ENCODE measurements at regions not wholly inside any gene's neighbourhood (a gene's known extent, or its start where the extent isn't known, plus 50 kb on each side); places are given as distances from the start of the nearest gene placed in this dataset.

DNA sequence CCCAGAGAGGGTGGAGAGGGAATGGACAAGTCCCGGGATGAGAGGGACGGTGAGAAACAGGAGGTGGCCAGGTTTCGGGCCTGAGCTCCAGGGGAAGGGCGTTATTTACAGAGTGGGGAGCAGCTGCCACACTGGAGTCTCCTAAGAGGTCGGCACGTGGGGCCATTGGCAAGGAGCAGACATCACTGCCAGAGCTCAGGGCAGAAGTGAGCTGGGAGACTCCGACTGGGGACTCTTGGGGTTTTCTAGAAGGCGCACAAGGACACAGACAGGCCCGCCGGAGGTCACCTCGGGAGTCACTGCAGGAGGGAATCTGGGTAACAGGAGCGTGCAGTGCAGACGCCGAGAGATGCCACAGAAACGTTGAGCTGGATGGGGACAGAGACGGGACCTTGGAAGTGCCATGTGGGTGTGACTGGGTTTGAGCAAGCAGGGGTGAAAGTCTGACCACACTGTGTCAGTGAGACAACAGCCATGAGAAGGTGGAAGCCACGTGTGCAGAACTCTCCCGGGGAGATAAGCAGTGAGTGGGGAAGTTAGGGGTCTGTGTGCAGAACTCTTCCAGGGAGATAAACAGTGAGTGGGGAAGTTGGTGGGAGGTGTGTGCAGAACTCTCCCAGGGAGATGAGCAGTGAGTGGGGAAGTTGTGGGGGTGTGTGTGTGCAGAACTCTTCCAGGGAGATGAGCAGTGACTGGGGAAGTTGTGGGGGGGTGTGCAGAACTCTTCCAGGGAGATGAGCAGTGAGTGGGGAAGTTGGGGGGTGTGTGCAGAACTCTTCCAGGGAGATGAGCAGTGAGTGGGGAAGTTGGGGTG is 187.5 kb downstream of the SHANK2 start:
- TF ChIP-seq, protein P1, sequence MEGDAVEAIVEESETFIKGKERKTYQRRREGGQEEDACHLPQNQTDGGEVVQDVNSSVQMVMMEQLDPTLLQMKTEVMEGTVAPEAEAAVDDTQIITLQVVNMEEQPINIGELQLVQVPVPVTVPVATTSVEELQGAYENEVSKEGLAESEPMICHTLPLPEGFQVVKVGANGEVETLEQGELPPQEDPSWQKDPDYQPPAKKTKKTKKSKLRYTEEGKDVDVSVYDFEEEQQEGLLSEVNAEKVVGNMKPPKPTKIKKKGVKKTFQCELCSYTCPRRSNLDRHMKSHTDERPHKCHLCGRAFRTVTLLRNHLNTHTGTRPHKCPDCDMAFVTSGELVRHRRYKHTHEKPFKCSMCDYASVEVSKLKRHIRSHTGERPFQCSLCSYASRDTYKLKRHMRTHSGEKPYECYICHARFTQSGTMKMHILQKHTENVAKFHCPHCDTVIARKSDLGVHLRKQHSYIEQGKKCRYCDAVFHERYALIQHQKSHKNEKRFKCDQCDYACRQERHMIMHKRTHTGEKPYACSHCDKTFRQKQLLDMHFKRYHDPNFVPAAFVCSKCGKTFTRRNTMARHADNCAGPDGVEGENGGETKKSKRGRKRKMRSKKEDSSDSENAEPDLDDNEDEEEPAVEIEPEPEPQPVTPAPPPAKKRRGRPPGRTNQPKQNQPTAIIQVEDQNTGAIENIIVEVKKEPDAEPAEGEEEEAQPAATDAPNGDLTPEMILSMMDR (conservative IDR thresholded peaks at IDR 0.05), result no peak
- H3K4me3 Mint-ChIP-seq, result no peak overlapping the region
- peak overlapping the region; percentile 75 for H3K27ac Mint-ChIP-seq (ENCODE audit: unreplicated experiment)
- no peaks in the 10 kb centered on the region for H3K36me3 Mint-ChIP-seq (ENCODE audit: low read depth)
- peaks cover 4% of the 10 kb centered on the region for H3K4me1 Mint-ChIP-seq
- DNase-seq (ENCODE audit: low read depth, low spot score), result no peak
- H3K27me3 Mint-ChIP-seq (ENCODE audit: low read depth), result peaks cover 2% of the 10 kb centered on the region
- H3K9me3 Mint-ChIP-seq, result no peaks in the 10 kb centered on the region

DNA sequence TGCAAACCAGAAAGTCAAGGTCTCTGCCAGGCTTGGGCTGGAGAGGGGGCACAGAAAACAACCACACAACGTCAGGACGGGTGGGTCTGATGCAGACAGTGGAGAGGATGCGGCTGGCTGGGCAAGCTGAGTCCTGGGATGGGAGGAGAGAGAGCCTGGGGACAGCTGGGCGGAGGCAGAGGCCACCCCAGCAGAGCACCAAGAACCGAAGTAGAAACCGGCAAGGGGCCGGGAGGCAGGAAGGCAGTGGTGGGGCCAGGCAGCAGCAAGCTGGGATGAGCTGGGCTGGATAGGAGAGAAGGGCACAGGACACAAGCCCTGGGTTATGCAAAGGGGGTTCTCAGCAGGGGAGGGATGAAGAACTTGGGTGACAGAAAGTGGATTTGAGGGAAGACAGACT is 188.2 kb downstream of the SHANK2 start:
- TF ChIP-seq, protein P1 (conservative IDR thresholded peaks at IDR 0.05), result no peak
- Mint-ChIP-seq H3K36me3 (ENCODE audit: low read depth) (no peaks in the 10 kb centered on the region), H3K4me1 (peaks cover 4% of the 10 kb centered on the region), H3K27ac (ENCODE audit: unreplicated experiment) (no peak overlapping the region), H3K9me3 (no peaks in the 10 kb centered on the region), H3K4me3 (no peak overlapping the region), H3K27me3 (ENCODE audit: low read depth) (peaks cover 2% of the 10 kb centered on the region)
- no peak for DNase-seq (ENCODE audit: low read depth, low spot score)

DNA sequence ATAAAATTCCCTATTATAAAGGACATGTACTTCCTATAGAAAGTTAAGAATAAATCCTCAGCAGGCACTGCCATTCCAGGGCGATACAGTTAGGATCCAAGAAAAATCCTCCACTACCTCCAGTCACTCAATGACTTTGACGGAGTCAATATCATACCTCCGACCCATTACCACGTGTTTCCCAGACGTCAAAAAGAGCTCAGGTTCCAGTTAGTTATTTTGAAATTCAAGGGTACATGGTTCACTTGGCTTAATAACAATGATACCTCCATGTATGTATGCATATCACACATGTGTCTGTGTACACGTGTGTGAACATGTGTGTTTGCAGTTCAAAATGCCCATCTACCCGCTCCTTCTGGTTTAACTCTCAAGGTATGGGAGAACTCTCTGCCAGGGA is 189.2 kb downstream of the SHANK2 start:
- peaks cover 4% of the 10 kb centered on the region for H3K4me1 Mint-ChIP-seq
- peaks cover 2% of the 10 kb centered on the region for H3K27me3 Mint-ChIP-seq (ENCODE audit: low read depth)
- no peaks in the 10 kb centered on the region for H3K9me3 Mint-ChIP-seq
- no peak overlapping the region for H3K27ac Mint-ChIP-seq (ENCODE audit: unreplicated experiment)
- TF ChIP-seq, protein P1 (conservative IDR thresholded peaks at IDR 0.05), result no peak
- no peak for DNase-seq (ENCODE audit: low read depth, low spot score)
- H3K4me3 Mint-ChIP-seq, result no peak overlapping the region
- H3K36me3 Mint-ChIP-seq (ENCODE audit: low read depth), result no peaks in the 10 kb centered on the region

DNA sequence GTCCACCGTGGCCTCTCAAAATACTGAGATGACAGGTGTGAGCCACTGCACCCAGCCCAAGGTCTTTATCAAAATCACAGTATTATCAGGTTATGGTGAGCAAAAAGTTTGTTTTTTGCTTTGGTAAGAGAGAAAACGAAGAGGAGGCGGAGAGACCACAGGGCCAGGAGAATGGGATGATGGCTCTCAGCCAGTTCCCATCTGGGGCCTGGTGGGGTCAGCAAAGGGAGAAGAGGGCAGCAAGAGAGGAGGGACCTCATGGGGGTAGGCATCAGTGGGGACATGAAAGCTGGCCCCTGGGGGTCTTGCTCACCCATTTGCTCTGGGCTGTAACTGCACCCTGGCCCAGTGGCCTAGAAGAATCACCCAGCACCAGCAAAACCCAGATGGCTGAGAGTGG is 190.2 kb downstream of the SHANK2 start:
- no peak for DNase-seq (ENCODE audit: low read depth, low spot score)
- H3K27ac Mint-ChIP-seq (ENCODE audit: unreplicated experiment), result no peak overlapping the region
- no peaks in the 10 kb centered on the region for H3K36me3 Mint-ChIP-seq (ENCODE audit: low read depth)
- peaks cover 2% of the 10 kb centered on the region for H3K27me3 Mint-ChIP-seq (ENCODE audit: low read depth)
- peaks cover 4% of the 10 kb centered on the region for H3K4me1 Mint-ChIP-seq
- TF ChIP-seq, protein P1 (conservative IDR thresholded peaks at IDR 0.05), result no peak
- no peaks in the 10 kb centered on the region for H3K9me3 Mint-ChIP-seq
- H3K4me3 Mint-ChIP-seq, result no peak overlapping the region

DNA sequence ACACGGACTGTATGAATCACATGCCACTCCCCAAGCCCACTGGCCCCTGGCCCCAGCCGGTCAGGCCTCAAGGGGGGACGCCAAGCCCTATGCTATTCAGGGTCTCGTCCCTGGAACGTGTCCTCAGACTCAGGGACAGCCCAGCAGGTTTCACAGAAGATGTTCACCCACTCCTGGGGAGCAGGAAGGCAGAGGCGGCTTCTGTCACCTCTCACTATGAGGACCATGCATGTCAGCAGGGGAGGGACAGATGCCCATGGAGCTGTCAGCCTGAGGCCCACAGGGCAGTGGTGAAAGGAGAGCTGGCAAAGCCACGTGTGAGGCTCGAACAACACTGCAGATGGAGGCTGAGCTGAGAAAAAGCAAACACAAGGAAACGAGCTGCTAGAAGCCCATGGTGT is 192.0 kb downstream of the SHANK2 start:
- TF ChIP-seq, protein P1 (conservative IDR thresholded peaks at IDR 0.05), result no peak
- H3K9me3 Mint-ChIP-seq, result no peaks in the 10 kb centered on the region
- H3K4me1 Mint-ChIP-seq, result no peaks in the 10 kb centered on the region
- H3K4me3 Mint-ChIP-seq, result no peak overlapping the region
- DNase-seq (ENCODE audit: low read depth, low spot score), result no peak
- H3K27me3 Mint-ChIP-seq (ENCODE audit: low read depth), result peaks cover 5% of the 10 kb centered on the region
- no peak overlapping the region for H3K27ac Mint-ChIP-seq (ENCODE audit: unreplicated experiment)
- H3K36me3 Mint-ChIP-seq (ENCODE audit: low read depth), result no peaks in the 10 kb centered on the region

All from neural crest cell (in vitro differentiated cells).